ENCODE measurements at regions not wholly inside any gene's neighbourhood (a gene's known extent, or its start where the extent isn't known, plus 50 kb on each side); places are given as distances from the start of the nearest gene placed in this dataset.

- Histone ChIP-seq H3K9ac (ENCODE audit: extremely low read depth, insufficient read length, low read length) (no peak overlapping the region), H4K91ac (ENCODE audit: insufficient read length, low read depth, low read length) (no peak overlapping the region), H3K23ac (ENCODE audit: insufficient read length, low read depth, low read length) (no peak overlapping the region), H3K18ac (ENCODE audit: insufficient read length, low read depth, low read length) (no peak overlapping the region), H3K23me2 (ENCODE audit: insufficient read length, low read depth, low read length, poor library complexity, severe bottlenecking) (no peaks in the 10 kb centered on the region), H2AK5ac (ENCODE audit: insufficient read length, low read length) (no peak overlapping the region), H4K5ac (ENCODE audit: insufficient read length, low read depth, low read length) (no peak overlapping the region), H3K79me1 (ENCODE audit: insufficient read depth, low read depth, low read length, poor library complexity, severe bottlenecking) (no peaks in the 10 kb centered on the region), H3K56ac (ENCODE audit: insufficient read length, low read depth, low read length) (no peak overlapping the region), H3K4ac (ENCODE audit: low read depth, low read length) (no peak overlapping the region), H3K4me1 (ENCODE audit: insufficient read depth, low read length) (no peaks in the 10 kb centered on the region; the same call in 1 of the 2 replicates), H4K8ac (replicated peaks; ENCODE audit: insufficient read length, low read depth, low read length) (no peak overlapping the region), H2BK15ac (ENCODE audit: low read depth, low read length) (no peak overlapping the region), H3K14ac (ENCODE audit: insufficient read depth, low read length) (no peak overlapping the region), H2BK12ac (ENCODE audit: insufficient read length, low read depth, low read length) (no peak overlapping the region), H2BK5ac (ENCODE audit: insufficient read length, low read length) (no peak overlapping the region), H3K9me3 (ENCODE audit: control insufficient read depth, low read depth, low read length) (no peaks in the 10 kb centered on the region), H3K27me3 (ENCODE audit: insufficient read depth, low read length) (no peaks in the 10 kb centered on the region), H2BK120ac (ENCODE audit: low read depth, low read length, poor library complexity, severe bottlenecking) (no peak overlapping the region), H3K27ac (ENCODE audit: insufficient read length, low read depth, low read length) (no peak overlapping the region), H3T11ph (ENCODE audit: low read length) (no peak overlapping the region), H2AFZ (ENCODE audit: low read length) (no peak overlapping the region), H2BK20ac (ENCODE audit: low read depth, low read length, poor library complexity, severe bottlenecking) (no peak overlapping the region), H3K4me2 (ENCODE audit: insufficient read depth, insufficient read length, low read length) (no peak overlapping the region), H3K79me2 (ENCODE audit: insufficient read depth, low read length) (no peaks in the 10 kb centered on the region), H4K20me1 (ENCODE audit: control insufficient read depth, insufficient read depth, insufficient read length) (no peaks in the 10 kb centered on the region)
- H3K4me1 Mint-ChIP-seq: peaks cover 3 to 8% of the 10 kb centered on the region in 2 experiments
- H3K27ac Mint-ChIP-seq: no peak overlapping the region; a peak in 1 of 7 replicates
- no CpG with 5 or more reads among the region's 2 CpGs for WGBS (ENCODE audit: extremely low coverage, insufficient read length, low lambda C conversion rate)
- no peak overlapping the region for H3K4me3 Mint-ChIP-seq
- H3K9me3 Mint-ChIP-seq: no peaks in the 10 kb centered on the region
- H3K27me3 Mint-ChIP-seq (ENCODE audit: low read depth): no peaks in the 10 kb centered on the region
- no peak for TF ChIP-seq CTCF (conservative IDR thresholded peaks at IDR 0.05)
- H3K36me3 Mint-ChIP-seq (ENCODE audit: insufficient read depth in 1 of 3, low read depth in 3 of 3): no peaks in the 10 kb centered on the region
- no peak for DNase-seq
Observed at GRCh38 chr9:17882688-17883594, 304.1 kb downstream of the SH3GL2 start.
